K562 (cell line): ENCODE measurements at regions not wholly inside any gene's neighbourhood (a gene's known extent, or its start where the extent isn't known, plus 50 kb on each side); places are given as distances from the start of the nearest gene placed in this dataset.

Source experiments
- ATAC-seq: fragments of 200-7000 bp; cut with Tn5 transposase; 3 replicates; pipeline ENCODE4 v1.9.1; 2020; ENCODE audit warnings: moderate library complexity
- BruUV-seq: library from RNA; stranded (reverse); fragments of 400-500 nt; replicated peaks from 2 replicates; lab custom pipeline; 2021; lab: Mats Ljungman, UMichigan
- CTCF ChIA-PET: fragments of 300-600 bp; formaldehyde crosslinking; extraction: SDS; loops from one replicate; lab custom pipeline; 2021; ENCODE audit warnings: low intra/inter-chr PET ratio; lab: Yijun Ruan, JAX
- POLR2A ChIA-PET: fragments of 300-600, 350-650 bp; sonication (Branson Sonifier 250); formaldehyde crosslinking; extraction: SDS; loops from one replicate; lab custom pipeline; 2021; ENCODE audit warnings: antibody characterized with exemption, inconsistent platforms; lab: Yijun Ruan, JAX
- DNase-seq, 4 experiments: peaks; one replicate each; pipeline versions ENCODE4 v3.0.0 to v3.0.0-alpha.2; 2011 to 2018; ENCODE audit warnings: low spot score in 3 of 4, mixed read lengths in 3 of 4; ENCODE audit errors: extremely low read depth in 1 of 4
- FAIRE-seq: peaks from 2 replicates; lab custom pipeline; 2011; peaks lifted over from hg19 to GRCh38; lab: Jason Lieb, UNC
- H2AFZ ChIP-seq: 2 replicates; pipeline ENCODE4 v1.6.0; 2011; ENCODE audit warnings: low read depth, low read length, control low read depth, inconsistent platforms
- H3K27ac ChIP-seq: fragments of 200-600 bp; 3 replicates; pipeline ENCODE4 v1.8.0; 2011; ENCODE audit warnings: low read depth, mild to moderate bottlenecking, control low read depth, inconsistent platforms, low read length, moderate library complexity, mixed read lengths; ENCODE audit errors: extremely low read depth
- H3K27me3 ChIP-seq, 2 experiments: fragments of 300-600 bp in 1 of 2; 2 replicates in 1 of 2; 3 replicates in 1 of 2; pipeline versions ENCODE4 v1.6.0 to v1.8.0; 2011; ENCODE audit warnings: inconsistent platforms in 2 of 2, low read length in 2 of 2, mild to moderate bottlenecking in 1 of 2, mixed read lengths in 1 of 2, moderate library complexity in 1 of 2; ENCODE audit not compliant: control insufficient read depth in 2 of 2, insufficient read depth in 2 of 2
- H3K36me3 ChIP-seq: fragments of 300-600 bp; 3 replicates; pipeline ENCODE4 v1.8.0; 2011; ENCODE audit warnings: mild to moderate bottlenecking, low read length, inconsistent platforms; ENCODE audit not compliant: control insufficient read depth, insufficient read depth
- H3K4me1 ChIP-seq, 2 experiments: fragments of 200-600 bp in 1 of 2; replicated peaks in 1 of 2; 2 replicates in 1 of 2; 3 replicates in 1 of 2; pipeline versions ENCODE4 v1.5.1 to v1.8.0; 2011; ENCODE audit warnings: inconsistent platforms in 2 of 2, low read length in 2 of 2, mild to moderate bottlenecking in 1 of 2, mixed read lengths in 1 of 2, moderate library complexity in 1 of 2; ENCODE audit not compliant: control insufficient read depth in 2 of 2, insufficient read depth in 2 of 2
- H3K4me2 ChIP-seq: 2 replicates; pipeline ENCODE4 v1.6.1; 2011; ENCODE audit warnings: low read length, control low read depth, inconsistent platforms, mixed read lengths; ENCODE audit not compliant: insufficient read depth
- H3K4me3 ChIP-seq: fragments of 200-600 bp; sonication (generic), shearing (Covaris generic); 2 replicates; pipeline ENCODE4 v1.5.1; 2016; ENCODE audit warnings: control low read depth, inconsistent platforms
- H3K79me2 ChIP-seq: fragments of 200-600 bp; 3 replicates; pipeline ENCODE4 v1.8.0; 2011; ENCODE audit warnings: low read length, inconsistent platforms; ENCODE audit not compliant: control insufficient read depth, insufficient read depth
- H3K9ac ChIP-seq, 2 experiments: 2 replicates each; pipeline versions ENCODE4 v1.6.0 to v1.6.1; 2011; ENCODE audit warnings: low read depth in 2 of 2, low read length in 2 of 2, control low read depth in 1 of 2, inconsistent platforms in 1 of 2, mild to moderate bottlenecking in 1 of 2, mixed read lengths in 1 of 2; ENCODE audit not compliant: insufficient read depth in 1 of 2
- H3K9me1 ChIP-seq: one replicate; pipeline ENCODE4 v1.6.0; 2011; ENCODE audit warnings: inconsistent platforms, mild to moderate bottlenecking, low read length, moderate library complexity; ENCODE audit not compliant: control insufficient read depth, insufficient read depth
- H3K9me3 ChIP-seq: replicated peaks from 2 replicates; pipeline ENCODE4 v1.5.1; 2011; ENCODE audit warnings: low read depth, low read length, inconsistent platforms; ENCODE audit not compliant: control insufficient read depth, insufficient read depth
- H4K20me1 ChIP-seq: replicated peaks from 2 replicates; pipeline ENCODE4 v1.6.1; 2011; ENCODE audit warnings: low read length, inconsistent platforms, mixed read lengths; ENCODE audit not compliant: control insufficient read depth, insufficient read depth
- DPF2 ChIP-seq: fragments of 450-650 bp; IDR thresholded peaks from 2 replicates; pipeline ENCODE4 v1.6.1; 2016
- FOXA3 ChIP-seq, 2 experiments: fragments of 450-650 bp in 1 of 2; sonication (generic) in 1 of 2; formaldehyde crosslinking; IDR thresholded peaks in 1 of 2; conservative IDR thresholded peaks in 1 of 2; 2 replicates each; pipeline versions ENCODE4 v1.4.0 to v1.8.0; 2020 to 2022; ENCODE audit warnings: mild to moderate bottlenecking in 2 of 2, missing genetic modification reagents in 1 of 2
- NONO ChIP-seq, 2 experiments: fragments of 200-400 bp in 1 of 2; fragments of 450-650 bp in 1 of 2; formaldehyde crosslinking in 1 of 2; IDR thresholded peaks; 2 replicates each; pipeline ENCODE4 v1.6.1; 2017; ENCODE audit warnings: low read depth in 2 of 2, mild to moderate bottlenecking in 2 of 2, moderate library complexity in 2 of 2, low read length in 1 of 2
- NR3C1 ChIP-seq: sonication (generic); formaldehyde crosslinking; IDR thresholded peaks from 2 replicates; pipeline ENCODE4 v1.8.1; 2022; ENCODE audit warnings: missing genetic modification reagents
- RBM39 ChIP-seq: fragments of 200-400 bp; formaldehyde crosslinking; optimal IDR thresholded peaks from 2 replicates; pipeline ENCODE3; 2018; ENCODE audit warnings: low read depth, low read length
- SMARCE1 ChIP-seq: fragments of 450-650 bp; IDR thresholded peaks from 2 replicates; pipeline ENCODE4 v1.7.1; 2016; ENCODE audit warnings: mild to moderate bottlenecking
- ZBTB43 ChIP-seq: sonication (generic); formaldehyde crosslinking; IDR thresholded peaks from 2 replicates; pipeline ENCODE4 v1.8.0; 2023; ENCODE audit warnings: mild to moderate bottlenecking, missing genetic modification reagents
- ZNF174 ChIP-seq: fragments of 250-450 bp; sonication (Bioruptor Pico); IDR thresholded peaks from 2 replicates; pipeline ENCODE4 v1.4.0; 2020; ENCODE audit warnings: mild to moderate bottlenecking
- ZNF212 ChIP-seq: fragments of 450-650 bp; formaldehyde crosslinking; IDR thresholded peaks from 2 replicates; pipeline ENCODE4 v1.4.0; 2020; ENCODE audit warnings: mild to moderate bottlenecking
- ZNF316 ChIP-seq: fragments of 450-650 bp; IDR thresholded peaks from 2 replicates; pipeline ENCODE4 v1.6.1; 2016
- WGBS: fragments of 100-300 bp; shearing (Covaris generic); methylation state at CpG from one replicate; pipeline ENCODE4 v1.1.6; 2016; ENCODE audit warnings: low coverage, mixed read lengths; ENCODE audit not compliant: insufficient coverage; ENCODE audit errors: missing lambda C conversion rate; 5-methylcytosine and 5-hydroxymethylcytosine counted together
- in situ Hi-C: fragments of 300-500 bp; cut with MboI; formaldehyde crosslinking; loops from 4 replicates; pipeline ENCODE4 v1.15.0; 2018; ENCODE audit warnings: inconsistent platforms, mixed read lengths
- intact Hi-C: fragments of 100-400 bp; cut with micrococcal nuclease; formaldehyde crosslinking; loops from 2 replicates; pipeline ENCODE4 v1.14.2; 2022
- TF ChIP-seq, protein P1 (sequence below): IDR thresholded peaks from 3 replicates; pipeline ENCODE4 v1.6.1; 2011; ENCODE audit warnings: borderline replicate concordance, mild to moderate bottlenecking, moderate library complexity; ENCODE audit not compliant: insufficient read length; ENCODE audit errors: extremely low read depth
- TF ChIP-seq, protein P2 (sequence below): fragments of 450-650 bp; conservative IDR thresholded peaks from 2 replicates; pipeline ENCODE4 v1.6.1; 2016; ENCODE audit warnings: missing genetic modification characterization, low read depth, mild to moderate bottlenecking, missing compliant biosample characterization, moderate library complexity

- BruUV-seq: no TSS peak
- no peaks in the 10 kb centered on the region for H3K36me3 ChIP-seq
- H3K27me3 ChIP-seq: no peaks in the 10 kb centered on the region
- intact Hi-C loops (no loop called here), in situ Hi-C loops (no loop called here)
- H3K9me3 ChIP-seq: no peaks in the 10 kb centered on the region
- FAIRE-seq (no peak), DNase-seq (no peak), ATAC-seq (no peak)
- TF ChIP-seq, protein P1, sequence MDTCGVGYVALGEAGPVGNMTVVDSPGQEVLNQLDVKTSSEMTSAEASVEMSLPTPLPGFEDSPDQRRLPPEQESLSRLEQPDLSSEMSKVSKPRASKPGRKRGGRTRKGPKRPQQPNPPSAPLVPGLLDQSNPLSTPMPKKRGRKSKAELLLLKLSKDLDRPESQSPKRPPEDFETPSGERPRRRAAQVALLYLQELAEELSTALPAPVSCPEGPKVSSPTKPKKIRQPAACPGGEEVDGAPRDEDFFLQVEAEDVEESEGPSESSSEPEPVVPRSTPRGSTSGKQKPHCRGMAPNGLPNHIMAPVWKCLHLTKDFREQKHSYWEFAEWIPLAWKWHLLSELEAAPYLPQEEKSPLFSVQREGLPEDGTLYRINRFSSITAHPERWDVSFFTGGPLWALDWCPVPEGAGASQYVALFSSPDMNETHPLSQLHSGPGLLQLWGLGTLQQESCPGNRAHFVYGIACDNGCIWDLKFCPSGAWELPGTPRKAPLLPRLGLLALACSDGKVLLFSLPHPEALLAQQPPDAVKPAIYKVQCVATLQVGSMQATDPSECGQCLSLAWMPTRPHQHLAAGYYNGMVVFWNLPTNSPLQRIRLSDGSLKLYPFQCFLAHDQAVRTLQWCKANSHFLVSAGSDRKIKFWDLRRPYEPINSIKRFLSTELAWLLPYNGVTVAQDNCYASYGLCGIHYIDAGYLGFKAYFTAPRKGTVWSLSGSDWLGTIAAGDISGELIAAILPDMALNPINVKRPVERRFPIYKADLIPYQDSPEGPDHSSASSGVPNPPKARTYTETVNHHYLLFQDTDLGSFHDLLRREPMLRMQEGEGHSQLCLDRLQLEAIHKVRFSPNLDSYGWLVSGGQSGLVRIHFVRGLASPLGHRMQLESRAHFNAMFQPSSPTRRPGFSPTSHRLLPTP: no peak
- TF ChIP-seq NR3C1: no peak
- H4K20me1 ChIP-seq: no peaks in the 10 kb centered on the region
- H2AFZ ChIP-seq: no peak overlapping the region
- H3K9ac ChIP-seq: no peak overlapping the region
- H3K79me2 ChIP-seq: no peaks in the 10 kb centered on the region
- POLR2A ChIA-PET: interaction anchor here (1.1 kb wide), 1 partner anchor 10 kb away, joined by 3 read pairs; no protein-coding TSS in a partner anchor
- 7% methylated on average over 3 of the region's 3 CpGs for WGBS
- no peaks in the 10 kb centered on the region for H3K4me1 ChIP-seq
- CTCF ChIA-PET: no interaction called here
- no peak overlapping the region for H3K4me3 ChIP-seq
- no peaks in the 10 kb centered on the region for H3K9me1 ChIP-seq
- H3K4me2 ChIP-seq: no peak overlapping the region
- H3K27ac ChIP-seq: no peak overlapping the region
These were observed 341.1 kb upstream of the SEMA3A start for GRCh38 chr7:84535580-84536270.

GRCh38 chr7:84533182-84533581, 338.6 kb upstream of the SEMA3A start:
- Histone ChIP-seq H3K4me1 (no peaks in the 10 kb centered on the region), H3K27ac (no peak overlapping the region), H3K36me3 (no peaks in the 10 kb centered on the region), H3K9ac (no peak overlapping the region), H3K4me2 (no peak overlapping the region), H3K27me3 (no peaks in the 10 kb centered on the region), H3K4me3 (no peak overlapping the region), H4K20me1 (no peaks in the 10 kb centered on the region), H3K79me2 (no peaks in the 10 kb centered on the region), H2AFZ (no peak overlapping the region), H3K9me3 (no peaks in the 10 kb centered on the region), H3K9me1 (no peaks in the 10 kb centered on the region)
- BruUV-seq: no TSS peak
- POLR2A ChIA-PET: no interaction called here
- intact Hi-C loops: no loop called here
- CTCF ChIA-PET: no interaction called here
- FAIRE-seq (no peak), DNase-seq (no peak), ATAC-seq (no peak)
- in situ Hi-C loops: no loop called here
- TF ChIP-seq SMARCE1 (no peak), ZNF174 (CRISPR knock-in tag) (no peak), ZNF212 (CRISPR knock-in tag) (no peak), RBM39 (no peak), ZNF316 (no peak), DPF2 (no peak), FOXA3 (CRISPR knock-in tag; conservative IDR thresholded peaks at IDR 0.05 in 1 of 2, IDR thresholded peaks at IDR 0.05 in 1 of 2) (no peak), NONO (IDR thresholded peaks at IDR 0.05; ENCODE audit: low read depth in 2 of 2, low read length in 1 of 2) (no peak), ZBTB43 (no peak)
- TF ChIP-seq, protein P2, sequence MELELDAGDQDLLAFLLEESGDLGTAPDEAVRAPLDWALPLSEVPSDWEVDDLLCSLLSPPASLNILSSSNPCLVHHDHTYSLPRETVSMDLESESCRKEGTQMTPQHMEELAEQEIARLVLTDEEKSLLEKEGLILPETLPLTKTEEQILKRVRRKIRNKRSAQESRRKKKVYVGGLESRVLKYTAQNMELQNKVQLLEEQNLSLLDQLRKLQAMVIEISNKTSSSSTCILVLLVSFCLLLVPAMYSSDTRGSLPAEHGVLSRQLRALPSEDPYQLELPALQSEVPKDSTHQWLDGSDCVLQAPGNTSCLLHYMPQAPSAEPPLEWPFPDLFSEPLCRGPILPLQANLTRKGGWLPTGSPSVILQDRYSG: no peak
